KMS-11 (cell line): ENCODE measurements at regions not wholly inside any gene's neighbourhood (a gene's known extent, or its start where the extent isn't known, plus 50 kb on each side); places are given as distances from the start of the nearest gene placed in this dataset.

Experiments
- H2AFZ ChIP-seq: fragments of 200-600 bp; sonication (generic); 2 replicates; pipeline ENCODE4 v1.6.1; 2016; ENCODE audit warnings: antibody characterized with exemption, mixed run types, low read depth
- H3K27ac ChIP-seq: fragments of 200-600 bp; sonication (generic); 2 replicates; pipeline ENCODE4 v1.6.1; 2016; ENCODE audit warnings: mild to moderate bottlenecking, mixed run types
- H3K27me3 ChIP-seq: fragments of 200-600 bp; sonication (generic); 2 replicates; pipeline ENCODE4 v1.6.1; 2017; ENCODE audit warnings: mild to moderate bottlenecking, low read depth, mixed run types, moderate library complexity; ENCODE audit not compliant: insufficient read depth
- H3K36me3 ChIP-seq: fragments of 200-600 bp; sonication (generic); 2 replicates; pipeline ENCODE4 v1.6.1; 2017; ENCODE audit warnings: mild to moderate bottlenecking, mixed run types; ENCODE audit not compliant: insufficient read depth
- H3K4me1 ChIP-seq: fragments of 200-600 bp; sonication (generic); 2 replicates; pipeline ENCODE4 v1.6.1; 2016; ENCODE audit warnings: mild to moderate bottlenecking, low read depth, mixed run types; ENCODE audit not compliant: poor library complexity, severe bottlenecking
- H3K4me2 ChIP-seq: fragments of 200-600 bp; sonication (generic); 2 replicates; pipeline ENCODE4 v1.7.0; 2016; ENCODE audit warnings: mild to moderate bottlenecking, mixed run types
- H3K4me3 ChIP-seq: fragments of 200-600 bp; sonication (generic); IDR thresholded peaks from 2 replicates; pipeline ENCODE4 v1.6.1; 2017; ENCODE audit warnings: low read depth, low read length, mixed read lengths; ENCODE audit not compliant: insufficient read depth
- H3K79me2 ChIP-seq: fragments of 200-600 bp; sonication (generic); 2 replicates; pipeline ENCODE4 v1.6.1; 2016; ENCODE audit warnings: low read depth, mixed run types; ENCODE audit not compliant: insufficient read depth
- H3K9ac ChIP-seq: fragments of 200-600 bp; sonication (generic); 2 replicates; pipeline ENCODE4 v1.6.1; 2016; ENCODE audit warnings: mild to moderate bottlenecking, mixed run types
- H4K20me1 ChIP-seq: fragments of 200-600 bp; sonication (generic); 2 replicates; pipeline ENCODE4 v1.6.1; 2016; ENCODE audit warnings: mild to moderate bottlenecking, mixed run types; ENCODE audit not compliant: insufficient read depth
- CTCF ChIP-seq: fragments of 200-600 bp; sonication (generic); conservative IDR thresholded peaks from 2 replicates; pipeline ENCODE4 v1.6.1; 2017; ENCODE audit warnings: low read depth, mild to moderate bottlenecking, antibody characterized with exemption, low read length, moderate library complexity, mixed read lengths

DNA sequence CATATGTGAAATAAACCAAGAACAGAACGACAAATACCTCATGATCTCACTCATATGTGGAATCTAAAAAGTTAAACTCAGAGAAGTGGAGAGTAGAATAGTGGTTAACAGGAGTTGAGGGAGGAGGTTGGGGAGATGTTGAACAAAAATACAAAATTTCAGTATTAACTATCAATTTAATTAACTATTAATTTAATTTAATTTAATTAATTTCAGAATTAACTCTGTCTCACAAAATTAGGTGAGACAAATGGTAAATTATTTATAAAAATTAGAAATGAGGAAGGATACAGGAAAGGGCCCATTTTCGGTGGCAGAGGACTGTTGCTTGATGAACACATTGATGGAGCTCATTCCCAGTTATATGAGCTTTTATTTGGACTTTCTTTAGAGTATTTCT lies 166.0 kb upstream of the FAM83B start:
- no peaks in the 10 kb centered on the region for H3K79me2 ChIP-seq
- H3K27me3 ChIP-seq = no peaks in the 10 kb centered on the region
- no peak overlapping the region for H3K4me3 ChIP-seq

GRCh38 chr6:54681267-54681666 lies 165.3 kb upstream of the FAM83B start:
- H2AFZ ChIP-seq = no peak overlapping the region
- no peak for TF ChIP-seq CTCF
- H3K79me2 ChIP-seq = no peaks in the 10 kb centered on the region
- no peaks in the 10 kb centered on the region; the same call in 1 of the 2 replicates for H4K20me1 ChIP-seq
- H3K27ac ChIP-seq = no peak overlapping the region
- no peaks in the 10 kb centered on the region for H3K4me1 ChIP-seq
- no peak overlapping the region for H3K4me3 ChIP-seq
- H3K4me2 ChIP-seq = no peak overlapping the region
- no peaks in the 10 kb centered on the region for H3K27me3 ChIP-seq
- no peaks in the 10 kb centered on the region for H3K36me3 ChIP-seq
- H3K9ac ChIP-seq = no peak overlapping the region

More for the DNA sequence above, 166.0 kb upstream of the FAM83B start:
- no peaks in the 10 kb centered on the region for H3K36me3 ChIP-seq
- no peak for TF ChIP-seq CTCF
- H2AFZ ChIP-seq = no peak overlapping the region
- H3K27ac ChIP-seq = no peak overlapping the region
- H3K9ac ChIP-seq = no peak overlapping the region
- H3K4me2 ChIP-seq = no peak overlapping the region
- H4K20me1 ChIP-seq = no peaks in the 10 kb centered on the region; the same call in 1 of the 2 replicates
- H3K4me1 ChIP-seq = no peaks in the 10 kb centered on the region

- no peak overlapping the region for H3K9ac ChIP-seq
- no peak overlapping the region for H3K4me2 ChIP-seq
- no peaks in the 10 kb centered on the region for H3K79me2 ChIP-seq
- no peak overlapping the region for H2AFZ ChIP-seq
- no peaks in the 10 kb centered on the region; the same call in 1 of the 2 replicates for H4K20me1 ChIP-seq
- no peak overlapping the region for H3K4me3 ChIP-seq
- H3K4me1 ChIP-seq = no peaks in the 10 kb centered on the region
- no peaks in the 10 kb centered on the region for H3K27me3 ChIP-seq
- no peaks in the 10 kb centered on the region for H3K36me3 ChIP-seq
- TF ChIP-seq CTCF = no peak
- no peak overlapping the region for H3K27ac ChIP-seq
Measured at GRCh38 chr6:54681987-54682386, 164.6 kb upstream of the FAM83B start.

GRCh38 chr6:54689620-54690019 lies 157.0 kb upstream of the FAM83B start:
- H3K27me3 ChIP-seq = no peaks in the 10 kb centered on the region
- no peak overlapping the region for H3K9ac ChIP-seq
- no peak overlapping the region for H3K27ac ChIP-seq
- H3K4me3 ChIP-seq = no peak overlapping the region
- no peaks in the 10 kb centered on the region for H4K20me1 ChIP-seq
- no peaks in the 10 kb centered on the region for H3K4me1 ChIP-seq
- no peaks in the 10 kb centered on the region for H3K36me3 ChIP-seq
- TF ChIP-seq CTCF = no peak
- no peak overlapping the region for H2AFZ ChIP-seq
- H3K79me2 ChIP-seq = no peaks in the 10 kb centered on the region
- no peak overlapping the region for H3K4me2 ChIP-seq
